ENCODE measurements at regions not wholly inside any gene's neighbourhood (a gene's known extent, or its start where the extent isn't known, plus 50 kb on each side); places are given as distances from the start of the nearest gene placed in this dataset.
"Not testable (repeated sequence)": the region's sequence is repeated elsewhere in the genome, so short reads cannot be mapped to it uniquely, and the experiment has no call there.

- H3K4me3 ChIP-seq (ENCODE audit: low read depth, low read length): no peak overlapping the region
- H3K4me1 ChIP-seq (ENCODE audit: control insufficient read depth, insufficient read depth, low read length): no peaks in the 10 kb centered on the region
- no peaks in the 10 kb centered on the region for H3K27me3 ChIP-seq (ENCODE audit: control insufficient read depth, insufficient read depth, low read length)
- no peaks in the 10 kb centered on the region for H3K9me3 ChIP-seq (ENCODE audit: control insufficient read depth, insufficient read depth, low read length)
- H3K9ac ChIP-seq (ENCODE audit: low read depth, low read length): no peak overlapping the region
- H3K36me3 ChIP-seq (ENCODE audit: control insufficient read depth, insufficient read depth, low read length): no peaks in the 10 kb centered on the region
Observed at GRCh38 chrX:35340465-35340864, 397.9 kb downstream of the FAM47B start.

DNA sequence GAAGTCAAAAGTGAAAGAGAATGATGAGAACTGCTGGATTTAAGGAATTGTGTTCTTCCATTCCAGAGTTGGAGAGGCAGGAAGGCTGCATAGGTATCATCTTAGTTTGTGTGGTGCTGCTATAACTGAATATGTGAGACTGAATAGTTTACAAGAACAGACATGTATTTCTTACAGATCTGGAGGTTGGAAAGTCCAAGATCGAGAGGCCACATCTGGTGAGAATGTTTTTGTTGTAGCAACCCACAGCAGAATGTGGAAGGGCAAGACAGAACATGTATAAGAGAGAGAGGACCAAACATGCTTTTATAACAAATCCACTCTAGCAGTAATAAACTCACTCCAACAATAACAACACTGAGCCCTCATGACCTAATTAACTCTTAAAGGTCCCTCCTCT is 408.6 kb downstream of the FAM47B start:
- Histone ChIP-seq H3K27me3 (ENCODE audit: control insufficient read depth, insufficient read depth, low read length) (no peaks in the 10 kb centered on the region), H3K9me3 (ENCODE audit: control insufficient read depth, insufficient read depth, low read length) (no peaks in the 10 kb centered on the region), H3K36me3 (ENCODE audit: control insufficient read depth, insufficient read depth, low read length) (no peaks in the 10 kb centered on the region), H3K4me3 (ENCODE audit: low read depth, low read length) (no peak overlapping the region), H3K9ac (ENCODE audit: low read depth, low read length) (no peak overlapping the region), H3K4me1 (ENCODE audit: control insufficient read depth, insufficient read depth, low read length) (no peaks in the 10 kb centered on the region)

DNA sequence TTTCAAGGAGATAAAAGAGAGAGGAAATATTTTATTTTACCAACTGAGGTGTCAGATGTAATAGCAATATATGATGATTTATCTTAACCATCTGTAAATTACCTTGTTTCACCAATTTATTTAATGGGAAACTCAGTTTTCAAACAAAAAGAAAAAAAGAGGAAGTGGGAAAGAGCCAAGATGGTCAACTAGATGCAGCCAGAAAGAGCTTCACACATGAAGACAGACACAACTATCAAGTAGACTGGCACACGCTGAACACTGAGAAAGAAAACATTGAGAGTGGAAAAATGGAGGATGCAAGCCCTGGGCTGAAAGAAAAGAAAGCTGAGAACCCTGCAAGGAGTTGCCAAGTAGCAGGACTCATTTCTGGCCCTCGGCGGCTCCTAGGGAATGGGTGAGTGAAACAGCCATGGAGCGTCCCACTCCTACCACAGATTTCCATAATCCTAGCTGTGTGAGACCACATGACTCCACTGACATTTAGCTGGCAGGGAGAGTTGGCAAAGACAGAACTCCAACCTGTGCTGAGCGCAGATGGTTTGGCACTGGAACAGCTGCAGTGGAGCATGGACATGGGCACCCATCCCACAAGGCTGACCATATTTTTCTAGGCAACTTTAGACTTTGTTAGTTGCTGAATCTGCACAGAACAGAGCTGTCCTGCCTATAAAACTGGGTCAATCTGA is 409.3 kb downstream of the FAM47B start:
- no peaks in the 10 kb centered on the region for H3K4me1 ChIP-seq (ENCODE audit: control insufficient read depth, insufficient read depth, low read length)
- H3K27me3 ChIP-seq (ENCODE audit: control insufficient read depth, insufficient read depth, low read length): no peaks in the 10 kb centered on the region
- no peaks in the 10 kb centered on the region for H3K9me3 ChIP-seq (ENCODE audit: control insufficient read depth, insufficient read depth, low read length)
- no peaks in the 10 kb centered on the region for H3K36me3 ChIP-seq (ENCODE audit: control insufficient read depth, insufficient read depth, low read length)
- no peak overlapping the region for H3K4me3 ChIP-seq (ENCODE audit: low read depth, low read length)
- no peak overlapping the region for H3K9ac ChIP-seq (ENCODE audit: low read depth, low read length)

DNA sequence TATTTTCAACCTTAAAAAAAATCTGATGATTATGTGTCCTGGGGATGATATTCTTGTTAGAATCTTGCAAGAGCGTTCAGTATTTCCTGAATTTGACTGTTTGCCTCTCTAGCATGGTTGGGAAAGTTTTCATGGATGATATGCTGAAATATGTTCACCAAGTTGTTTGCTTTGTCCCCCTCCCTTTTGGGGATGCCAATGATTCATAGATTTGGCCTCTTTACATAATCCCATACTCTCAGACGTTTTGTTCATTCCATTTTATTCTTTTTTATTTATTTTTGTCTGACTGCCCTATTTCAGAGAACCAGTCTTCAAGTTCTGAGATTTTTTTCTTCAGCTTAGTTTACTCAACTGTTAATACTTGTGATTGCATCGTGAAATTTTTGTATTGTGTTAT is 415.1 kb downstream of the FAM47B start:
- H3K27me3 ChIP-seq (ENCODE audit: control insufficient read depth, insufficient read depth, low read length): no peaks in the 10 kb centered on the region
- no peaks in the 10 kb centered on the region for H3K4me1 ChIP-seq (ENCODE audit: control insufficient read depth, insufficient read depth, low read length)
- H3K9ac ChIP-seq (ENCODE audit: low read depth, low read length): no peak overlapping the region
- no peaks in the 10 kb centered on the region for H3K9me3 ChIP-seq (ENCODE audit: control insufficient read depth, insufficient read depth, low read length)
- no peaks in the 10 kb centered on the region for H3K36me3 ChIP-seq (ENCODE audit: control insufficient read depth, insufficient read depth, low read length)
- H3K4me3 ChIP-seq (ENCODE audit: low read depth, low read length): no peak overlapping the region

DNA sequence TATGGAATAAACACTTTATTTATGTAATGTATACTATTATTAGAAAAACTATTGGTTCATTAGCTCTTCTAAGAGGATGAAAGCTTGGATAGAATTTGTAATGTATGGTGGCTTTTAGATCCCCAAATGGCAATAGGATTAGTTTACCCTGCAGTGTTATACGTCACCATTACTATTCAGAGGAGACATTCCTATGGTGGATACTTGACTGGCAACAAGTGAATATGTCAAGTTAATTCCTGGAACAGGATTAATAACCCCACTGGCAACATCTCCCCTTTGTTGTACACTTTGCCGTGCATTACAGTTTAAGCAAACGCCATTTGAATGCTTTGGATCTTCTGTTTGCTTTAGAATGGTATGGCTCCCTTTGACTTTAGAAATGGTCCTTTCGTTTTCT is 420.3 kb downstream of the FAM47B start:
- Histone ChIP-seq H3K4me3 (ENCODE audit: low read depth, low read length) (no peak overlapping the region), H3K27me3 (ENCODE audit: control insufficient read depth, insufficient read depth, low read length) (no peaks in the 10 kb centered on the region), H3K9me3 (ENCODE audit: control insufficient read depth, insufficient read depth, low read length) (no peaks in the 10 kb centered on the region), H3K9ac (ENCODE audit: low read depth, low read length) (no peak overlapping the region), H3K4me1 (ENCODE audit: control insufficient read depth, insufficient read depth, low read length) (no peaks in the 10 kb centered on the region), H3K36me3 (ENCODE audit: control insufficient read depth, insufficient read depth, low read length) (no peaks in the 10 kb centered on the region)

- no peaks in the 10 kb centered on the region for H3K27me3 ChIP-seq (ENCODE audit: control insufficient read depth, insufficient read depth, low read length)
- no peaks in the 10 kb centered on the region for H3K4me1 ChIP-seq (ENCODE audit: control insufficient read depth, insufficient read depth, low read length)
- H3K9ac ChIP-seq (ENCODE audit: low read depth, low read length): no peak overlapping the region
- no peak overlapping the region for H3K4me3 ChIP-seq (ENCODE audit: low read depth, low read length)
- no peaks in the 10 kb centered on the region for H3K9me3 ChIP-seq (ENCODE audit: control insufficient read depth, insufficient read depth, low read length)
- H3K36me3 ChIP-seq (ENCODE audit: control insufficient read depth, insufficient read depth, low read length): no peaks in the 10 kb centered on the region
Observed at GRCh38 chrX:35374116-35374515, 424.0 kb upstream of the MAGEB16 start.

DNA sequence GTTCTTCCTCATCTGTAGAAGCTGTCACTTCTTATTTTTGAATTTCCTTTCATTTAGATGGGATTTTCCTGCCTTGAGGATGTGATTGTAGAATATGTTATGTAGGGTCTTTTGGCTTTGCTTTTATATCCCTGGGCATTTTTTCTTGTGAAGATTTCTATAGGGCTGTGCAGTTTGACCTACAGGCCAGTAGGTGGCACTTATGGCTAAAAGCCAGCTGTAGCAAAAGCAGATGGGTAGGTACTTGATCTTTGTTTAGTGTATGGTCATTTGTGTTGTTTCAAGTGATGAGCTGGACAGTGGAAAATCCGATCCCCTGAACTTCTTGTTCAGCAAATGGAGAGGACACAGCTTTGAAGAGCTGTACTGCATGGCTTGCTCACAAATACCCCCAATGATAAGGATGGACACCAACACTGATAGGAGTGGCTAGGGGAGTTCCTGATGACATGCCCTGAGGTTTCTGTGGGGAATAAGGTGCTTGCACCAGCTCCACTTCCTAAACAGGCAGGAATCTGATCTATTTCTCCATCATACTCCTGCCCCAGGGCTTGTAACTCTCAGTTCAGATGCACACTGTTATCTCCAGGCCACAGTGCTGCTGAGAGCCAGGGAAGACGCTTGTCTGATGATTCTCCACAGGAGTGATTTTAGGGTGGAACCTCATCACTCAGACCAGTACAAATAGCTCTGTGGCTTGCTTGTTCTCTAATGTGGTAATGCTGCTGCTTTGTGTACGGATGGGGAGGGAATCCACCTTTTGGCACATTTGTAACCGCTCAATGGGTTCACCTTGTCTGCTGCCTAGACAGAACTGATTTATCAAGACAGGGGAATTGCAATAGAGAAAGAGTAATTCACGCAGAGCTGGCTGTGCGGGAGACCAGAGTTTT is 417.1 kb upstream of the MAGEB16 start:
- Histone ChIP-seq H3K9ac (ENCODE audit: low read depth, low read length) (no peak overlapping the region), H3K27me3 (ENCODE audit: control insufficient read depth, insufficient read depth, low read length) (no peaks in the 10 kb centered on the region), H3K4me3 (ENCODE audit: low read depth, low read length) (no peak overlapping the region), H3K36me3 (ENCODE audit: control insufficient read depth, insufficient read depth, low read length) (no peaks in the 10 kb centered on the region), H3K9me3 (ENCODE audit: control insufficient read depth, insufficient read depth, low read length) (no peaks in the 10 kb centered on the region), H3K4me1 (ENCODE audit: control insufficient read depth, insufficient read depth, low read length) (no peaks in the 10 kb centered on the region)

GRCh38 chrX:35381709-35382108 is 416.4 kb upstream of the MAGEB16 start:
- not testable (repeated sequence) for H3K9ac ChIP-seq (ENCODE audit: low read depth, low read length); H3K9me3 ChIP-seq (ENCODE audit: control insufficient read depth, insufficient read depth, low read length); H3K4me1 ChIP-seq (ENCODE audit: control insufficient read depth, insufficient read depth, low read length); H3K27me3 ChIP-seq (ENCODE audit: control insufficient read depth, insufficient read depth, low read length); H3K36me3 ChIP-seq (ENCODE audit: control insufficient read depth, insufficient read depth, low read length); H3K4me3 ChIP-seq (ENCODE audit: low read depth, low read length)

DNA sequence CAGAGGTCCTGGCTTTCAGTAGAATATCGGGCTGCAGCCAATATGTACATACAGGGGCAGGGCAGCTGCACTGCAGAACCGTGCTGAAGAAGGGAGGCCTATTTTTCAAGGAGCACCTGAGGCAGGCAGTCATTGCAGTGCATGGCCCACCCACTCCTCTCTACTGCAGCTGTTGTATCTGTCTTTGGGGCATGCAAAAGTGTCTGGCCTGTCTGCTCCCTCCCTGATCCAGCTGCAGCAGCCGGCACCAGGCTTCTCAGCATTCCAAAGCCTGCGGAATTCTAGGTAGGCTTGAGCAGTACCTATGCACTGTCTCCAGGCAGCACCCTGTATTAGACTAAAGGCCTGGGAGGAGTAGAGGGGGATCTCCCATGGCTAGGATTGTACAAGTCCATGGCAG is 415.2 kb upstream of the MAGEB16 start:
- Histone ChIP-seq H3K4me3 (ENCODE audit: low read depth, low read length) (no peak overlapping the region), H3K36me3 (ENCODE audit: control insufficient read depth, insufficient read depth, low read length) (no peaks in the 10 kb centered on the region), H3K9me3 (ENCODE audit: control insufficient read depth, insufficient read depth, low read length) (no peaks in the 10 kb centered on the region), H3K9ac (ENCODE audit: low read depth, low read length) (no peak overlapping the region), H3K27me3 (ENCODE audit: control insufficient read depth, insufficient read depth, low read length) (no peaks in the 10 kb centered on the region), H3K4me1 (ENCODE audit: control insufficient read depth, insufficient read depth, low read length) (no peaks in the 10 kb centered on the region)

DNA sequence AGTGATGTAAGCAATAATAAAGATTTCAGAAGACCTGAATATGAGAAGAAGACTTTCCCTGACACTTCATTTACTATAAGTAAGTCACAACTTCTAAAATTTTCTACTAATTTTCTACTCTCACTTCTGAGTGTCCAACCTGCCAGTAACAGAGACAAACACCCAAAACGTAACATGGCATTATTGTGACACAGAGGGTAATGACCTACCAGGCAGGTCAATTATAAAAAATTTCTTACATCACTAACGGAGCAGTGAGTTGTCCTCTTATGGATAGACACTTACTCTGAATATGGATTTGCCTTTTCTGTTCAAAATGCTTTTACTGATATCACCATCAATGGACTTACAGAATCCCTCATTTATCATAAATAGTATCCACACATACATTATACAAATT is 405.9 kb upstream of the MAGEB16 start:
- Histone ChIP-seq H3K36me3 (ENCODE audit: control insufficient read depth, insufficient read depth, low read length) (no peaks in the 10 kb centered on the region), H3K27me3 (ENCODE audit: control insufficient read depth, insufficient read depth, low read length) (no peaks in the 10 kb centered on the region), H3K4me3 (ENCODE audit: low read depth, low read length) (no peak overlapping the region), H3K9me3 (ENCODE audit: control insufficient read depth, insufficient read depth, low read length) (no peaks in the 10 kb centered on the region), H3K9ac (ENCODE audit: low read depth, low read length) (no peak overlapping the region), H3K4me1 (ENCODE audit: control insufficient read depth, insufficient read depth, low read length) (no peaks in the 10 kb centered on the region)

GRCh38 chrX:35406386-35406785 is 391.8 kb upstream of the MAGEB16 start:
- Histone ChIP-seq H3K9ac (ENCODE audit: low read depth, low read length) (no peak overlapping the region), H3K4me3 (ENCODE audit: low read depth, low read length) (no peak overlapping the region), H3K36me3 (ENCODE audit: control insufficient read depth, insufficient read depth, low read length) (no peaks in the 10 kb centered on the region), H3K27me3 (ENCODE audit: control insufficient read depth, insufficient read depth, low read length) (no peaks in the 10 kb centered on the region), H3K9me3 (ENCODE audit: control insufficient read depth, insufficient read depth, low read length) (no peaks in the 10 kb centered on the region), H3K4me1 (ENCODE audit: control insufficient read depth, insufficient read depth, low read length) (no peaks in the 10 kb centered on the region)

GRCh38 chrX:35416782-35417181 is 381.4 kb upstream of the MAGEB16 start:
- H3K27me3 ChIP-seq (ENCODE audit: control insufficient read depth, insufficient read depth, low read length): no peaks in the 10 kb centered on the region
- H3K36me3 ChIP-seq (ENCODE audit: control insufficient read depth, insufficient read depth, low read length): no peaks in the 10 kb centered on the region
- no peak overlapping the region for H3K9ac ChIP-seq (ENCODE audit: low read depth, low read length)
- no peak overlapping the region for H3K4me3 ChIP-seq (ENCODE audit: low read depth, low read length)
- no peaks in the 10 kb centered on the region for H3K4me1 ChIP-seq (ENCODE audit: control insufficient read depth, insufficient read depth, low read length)
- no peaks in the 10 kb centered on the region for H3K9me3 ChIP-seq (ENCODE audit: control insufficient read depth, insufficient read depth, low read length)
